ENCODE measurements at regions not wholly inside any gene's neighbourhood (a gene's known extent, or its start where the extent isn't known, plus 50 kb on each side); places are given as distances from the start of the nearest gene placed in this dataset.
"Not testable (repeated sequence)": the region's sequence is repeated elsewhere in the genome, so short reads cannot be mapped to it uniquely, and the experiment has no call there.

DNA sequence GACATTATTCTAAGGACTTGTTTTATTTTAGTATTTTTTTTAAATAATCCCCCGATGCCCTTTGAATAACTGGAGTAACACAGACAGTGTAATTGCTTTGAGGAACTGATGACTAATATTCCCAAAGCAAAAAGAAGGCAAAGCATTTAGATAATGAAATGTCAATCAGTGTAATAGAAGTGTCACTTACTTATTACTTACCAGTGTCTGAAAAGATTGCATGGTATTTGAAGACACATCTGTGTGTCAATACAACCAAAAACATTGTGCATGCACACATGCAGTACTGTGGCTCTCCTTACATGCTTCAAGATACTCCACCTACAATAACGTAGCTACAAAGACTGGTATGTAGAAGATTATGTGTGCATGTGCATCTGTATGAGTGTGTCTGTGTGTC, 264.0 kb upstream of the ANO5 start:
- DNase-seq (ENCODE audit: low read depth), result no peak

DNA sequence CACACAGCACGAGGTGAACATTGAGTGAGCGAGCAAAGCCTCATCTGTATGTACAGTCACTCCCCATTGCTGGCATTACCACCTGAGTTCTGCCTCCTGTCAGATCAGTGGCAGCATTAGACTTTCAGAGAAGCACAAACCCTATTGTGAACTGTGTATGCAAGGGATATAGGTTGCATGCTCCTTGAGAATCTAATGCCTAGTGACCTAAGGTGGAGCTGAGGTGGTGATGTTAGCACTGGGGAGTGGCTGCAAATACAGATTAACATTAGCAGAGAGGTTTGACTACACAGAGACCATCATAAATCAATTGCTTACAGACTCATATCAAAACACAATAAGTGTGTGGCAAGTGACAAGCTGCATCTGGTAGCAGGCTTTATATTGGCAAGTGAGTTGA, 262.5 kb upstream of the ANO5 start:
- no peak for DNase-seq (ENCODE audit: low read depth)

DNA sequence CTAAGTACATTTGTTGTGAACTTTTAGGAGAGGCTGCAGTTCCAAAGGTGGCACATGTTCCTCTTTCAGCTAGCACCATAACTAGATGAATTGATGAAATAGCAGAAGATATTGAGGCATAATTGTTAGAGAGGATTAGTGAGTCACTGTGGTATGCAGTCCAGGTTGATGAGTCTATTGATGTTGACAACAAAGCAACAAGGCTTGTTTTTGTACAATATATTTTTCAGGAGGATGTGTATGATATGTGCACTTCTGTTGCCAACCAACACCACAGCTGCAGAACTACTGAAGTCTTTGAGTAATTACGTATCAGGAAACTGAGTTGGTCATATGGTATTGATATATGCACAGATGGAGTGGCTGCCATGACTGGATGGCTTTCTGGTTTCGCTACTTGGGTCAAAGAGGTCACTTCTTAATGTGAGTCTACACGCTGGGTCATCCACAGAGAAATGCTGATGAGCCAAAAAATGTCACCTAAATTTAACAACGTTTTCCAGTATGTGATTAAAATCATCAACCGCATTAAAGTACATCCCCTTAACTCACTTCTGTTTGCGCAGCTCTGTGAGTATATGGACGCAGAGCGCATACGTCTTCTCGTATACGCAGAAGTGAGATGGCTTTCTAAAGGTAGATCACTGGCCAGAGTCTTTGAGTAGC, 261.3 kb upstream of the ANO5 start:
- no peak for DNase-seq (ENCODE audit: low read depth)

DNA sequence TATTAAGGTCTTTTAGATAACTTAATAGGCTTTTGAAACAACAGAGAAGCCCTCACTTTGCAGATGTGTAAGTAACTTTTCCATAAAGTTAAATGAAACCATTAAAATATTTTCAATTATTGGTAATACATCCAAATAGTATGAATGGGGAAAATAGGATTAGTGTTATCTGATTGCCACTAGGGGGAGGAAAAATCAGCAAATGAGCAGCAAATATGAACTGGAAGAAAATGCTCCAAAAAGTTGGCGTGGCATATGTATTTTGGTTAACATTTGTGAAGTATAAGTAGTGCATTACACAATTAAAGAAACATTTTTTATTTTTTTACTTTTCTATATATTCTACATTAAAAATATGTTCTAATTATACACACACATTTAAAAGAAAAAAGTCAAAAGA, 259.8 kb upstream of the ANO5 start:
- no peak for DNase-seq (ENCODE audit: low read depth)

DNA sequence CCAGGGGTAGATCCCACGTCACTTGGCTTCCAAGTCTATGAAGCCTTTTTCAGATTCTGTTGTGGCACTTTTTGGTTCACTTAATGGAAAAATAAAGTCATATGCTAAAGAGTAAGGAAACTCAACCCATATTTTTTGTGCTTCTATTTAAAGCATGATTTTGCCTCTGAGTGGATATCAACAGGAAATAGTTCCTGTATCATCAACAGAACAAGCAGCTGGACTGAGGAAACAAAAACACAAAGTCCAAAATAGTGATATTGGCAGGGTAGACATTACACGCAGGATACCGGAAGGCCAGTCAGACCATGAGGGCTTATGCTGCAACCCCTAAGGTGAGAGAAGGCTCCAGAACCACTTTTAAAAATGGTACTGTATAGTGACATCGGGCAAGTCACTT, 248.3 kb upstream of the ANO5 start:
- DNase-seq (ENCODE audit: low read depth), result no peak

DNA sequence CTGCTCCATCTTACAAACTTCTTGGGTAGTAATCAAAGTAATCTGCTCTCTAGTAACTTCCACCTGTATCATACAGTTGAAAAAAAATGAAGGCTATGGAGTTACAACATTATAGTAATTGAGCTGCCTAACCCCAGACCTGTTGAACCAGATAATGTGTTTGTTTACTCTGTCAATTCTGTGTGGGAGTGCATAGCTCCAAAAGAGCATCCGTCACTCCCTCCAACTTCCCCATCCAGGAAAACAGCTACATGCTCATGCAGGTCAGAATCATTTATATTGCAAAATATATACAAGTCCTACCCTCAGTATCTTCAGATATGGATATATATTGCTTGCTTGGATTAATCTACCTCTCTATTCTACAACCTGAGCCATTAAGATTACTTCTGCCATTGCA, 244.0 kb upstream of the ANO5 start:
- DNase-seq (ENCODE audit: low read depth), result no peak

DNA sequence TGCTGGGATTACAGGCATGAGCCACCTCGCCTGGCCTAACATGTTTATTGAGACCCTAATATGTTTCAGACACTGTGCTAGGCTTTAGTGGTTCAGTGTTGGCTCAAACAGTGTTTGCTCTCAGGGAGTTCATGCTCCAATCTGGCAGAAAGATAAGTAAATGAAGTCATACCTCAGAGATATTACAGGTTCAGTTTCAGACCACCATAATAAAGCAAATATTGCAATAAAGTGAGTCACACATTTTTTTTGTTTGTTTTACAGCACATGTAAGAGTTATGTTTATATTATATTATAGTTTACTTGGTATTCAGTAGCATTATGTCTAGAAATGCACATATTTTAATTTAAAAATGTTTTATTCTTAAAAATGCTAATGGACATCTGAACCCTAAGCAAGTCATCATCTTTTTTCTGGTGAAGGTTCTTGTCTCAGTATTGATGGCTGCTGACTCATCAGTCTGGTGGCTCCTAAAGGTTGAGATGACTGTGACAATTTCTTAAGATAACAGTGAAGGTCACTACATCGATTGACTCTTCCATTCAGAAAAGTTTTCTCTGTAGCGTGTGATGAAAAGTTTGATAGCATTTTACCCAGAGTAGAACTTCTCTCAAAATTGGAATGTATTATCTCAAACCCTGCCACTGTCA, 243.0 kb upstream of the ANO5 start:
- DNase-seq (ENCODE audit: low read depth), result no peak

DNA sequence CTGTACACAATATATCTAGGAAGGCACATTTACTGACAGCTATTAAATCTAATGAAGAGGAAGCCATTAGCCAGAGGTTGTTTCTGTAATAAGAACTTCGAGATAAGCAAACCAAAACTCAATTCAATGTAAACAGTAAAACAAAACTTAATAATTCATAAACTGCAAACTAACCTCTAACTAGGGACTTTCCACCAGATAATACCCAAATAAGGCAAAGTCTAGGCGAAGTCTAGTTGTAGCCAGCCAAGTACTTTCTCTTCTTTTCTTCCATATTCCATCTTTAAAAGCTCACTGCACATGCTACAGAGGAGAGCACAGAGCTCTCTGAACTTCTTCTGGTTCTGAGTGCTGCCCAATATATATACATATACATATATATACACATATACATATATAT, 229.9 kb upstream of the ANO5 start:
- no peak for DNase-seq (ENCODE audit: low read depth)

DNA sequence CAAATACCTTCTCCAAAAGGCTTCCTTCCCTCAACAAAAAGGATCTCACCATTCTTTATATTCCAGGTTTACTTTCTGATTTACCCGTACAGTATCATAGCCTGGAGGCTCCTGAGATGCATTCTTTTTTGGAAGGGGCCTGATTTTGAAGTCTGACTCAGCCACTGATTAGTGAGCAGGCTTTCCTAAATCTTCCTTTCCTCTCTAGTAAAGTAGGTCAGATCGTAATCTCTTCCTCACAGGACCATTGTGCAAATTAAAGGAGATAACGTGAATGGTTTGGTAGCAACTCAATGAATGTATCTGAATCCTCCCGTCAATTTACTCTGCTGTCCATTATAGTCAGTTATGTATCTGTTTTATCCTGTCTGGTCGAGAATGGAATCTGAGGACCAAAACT, 227.7 kb upstream of the ANO5 start:
- no peak for DNase-seq (ENCODE audit: low read depth)

DNA sequence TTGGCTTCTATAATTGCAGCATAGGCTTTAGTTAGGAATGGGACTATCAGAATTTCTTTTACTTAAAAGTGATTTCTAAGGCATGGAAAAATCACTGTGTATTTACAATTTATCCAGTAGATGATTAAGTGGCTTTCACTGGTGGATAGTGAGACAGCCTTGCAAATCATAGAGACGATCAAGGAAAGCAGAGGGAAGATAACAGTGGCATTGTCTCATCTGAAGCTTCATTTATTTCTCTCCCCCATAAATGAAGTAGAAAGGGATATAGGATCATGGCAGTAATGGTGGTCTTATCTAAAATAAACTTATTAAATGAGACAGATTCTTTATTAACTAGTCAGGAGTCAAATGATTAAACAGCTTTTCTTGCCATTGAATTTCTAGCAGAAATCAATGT, 224.2 kb upstream of the ANO5 start:
- no peak for DNase-seq (ENCODE audit: low read depth)

DNA sequence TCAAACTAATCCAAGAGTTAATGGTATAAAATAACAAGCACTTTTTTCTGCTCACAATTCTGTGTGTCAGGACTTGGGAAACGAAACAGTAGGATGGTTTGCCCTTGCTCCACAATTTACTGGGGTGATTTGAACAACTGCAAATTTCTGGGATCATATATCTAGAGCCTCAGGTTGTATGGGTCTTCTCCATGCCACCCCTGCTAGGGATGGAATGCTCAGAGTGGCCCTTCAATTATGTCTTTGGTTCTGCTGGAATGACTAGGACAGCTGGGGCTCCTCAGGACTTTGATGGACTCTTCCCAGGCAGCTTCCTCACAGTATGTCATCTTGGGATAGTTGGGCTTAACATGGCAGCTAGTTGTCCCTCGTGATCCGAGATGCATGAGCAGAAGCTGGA, 223.0 kb upstream of the ANO5 start:
- DNase-seq (ENCODE audit: low read depth), result no peak

DNA sequence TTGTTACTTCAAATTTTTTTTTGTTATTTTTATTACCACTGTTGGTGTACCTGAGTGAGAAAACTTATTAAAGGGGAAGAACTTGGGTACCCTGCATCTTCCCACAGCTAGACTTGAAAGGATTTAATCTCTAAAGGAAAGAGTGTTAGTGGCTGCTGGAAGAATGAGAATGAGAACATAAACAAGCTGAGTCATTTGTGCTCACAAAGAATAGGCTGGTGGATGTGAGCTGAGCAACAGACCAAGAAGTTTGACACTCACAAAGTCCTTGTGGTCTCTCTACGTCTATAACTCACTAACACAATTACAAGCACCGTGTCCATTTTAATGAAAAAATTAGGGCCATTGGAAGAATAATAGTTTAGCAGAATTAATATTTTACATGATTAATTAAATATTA, 217.6 kb upstream of the ANO5 start:
- no peak for DNase-seq (ENCODE audit: low read depth)

DNA sequence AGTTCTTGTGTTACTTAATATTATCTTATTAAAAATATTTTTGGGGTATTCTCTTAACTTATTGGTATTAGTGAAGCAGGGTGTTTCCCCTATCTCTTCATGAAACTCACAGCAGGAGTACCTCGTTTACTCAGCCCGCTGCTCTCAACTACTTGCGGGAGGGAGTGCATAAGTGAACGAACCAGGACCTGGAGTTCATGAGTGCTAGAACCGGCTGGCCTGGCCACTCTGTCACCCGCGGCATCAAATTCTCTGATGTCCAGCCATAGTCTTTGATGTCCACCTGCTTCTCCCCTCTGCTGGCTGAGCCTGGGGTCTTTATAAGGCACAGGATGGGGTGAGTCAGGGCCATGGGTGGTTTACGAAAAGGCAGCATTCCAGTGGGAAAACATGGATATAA, 216.7 kb upstream of the ANO5 start:
- no peak for DNase-seq (ENCODE audit: low read depth)

DNA sequence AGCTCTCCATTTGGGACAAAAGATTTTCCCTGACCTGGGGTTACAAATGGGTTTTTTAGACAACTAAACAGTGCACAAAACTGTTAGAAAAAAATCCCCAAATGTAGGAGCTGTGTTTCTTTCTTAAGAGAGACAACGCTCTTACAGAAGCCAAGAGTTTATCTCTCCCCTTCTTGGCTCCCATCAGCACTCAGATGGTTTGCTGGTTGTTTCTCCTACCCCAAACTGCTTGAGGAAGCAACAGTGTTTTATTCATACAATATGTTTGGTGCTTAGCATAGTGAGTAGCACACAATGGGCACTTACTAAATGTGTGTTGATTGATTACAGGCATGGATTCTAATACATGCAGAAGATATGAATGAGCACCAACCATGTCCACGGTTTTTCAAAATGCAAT, 209.5 kb upstream of the ANO5 start:
- DNase-seq (ENCODE audit: low read depth), result no peak

DNA sequence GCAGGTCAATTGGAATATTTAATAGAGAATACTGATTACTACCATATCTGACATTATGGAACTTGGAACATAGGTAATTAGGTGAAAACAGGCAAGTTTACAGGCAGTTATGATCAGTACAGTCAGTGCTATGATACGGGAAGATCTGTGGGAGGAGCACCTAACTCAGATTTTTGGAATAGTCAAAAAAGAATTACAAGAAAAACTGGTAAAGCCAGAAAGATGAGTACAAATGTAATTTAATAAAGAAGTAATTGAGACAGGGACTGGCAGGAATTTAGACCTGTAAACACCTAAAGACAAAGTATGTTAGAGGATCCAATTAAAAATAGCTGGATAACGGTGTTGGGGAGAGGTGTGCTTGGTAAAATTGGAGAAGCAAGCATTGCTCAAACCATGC, 206.5 kb upstream of the ANO5 start:
- no peak for DNase-seq (ENCODE audit: low read depth)

DNA sequence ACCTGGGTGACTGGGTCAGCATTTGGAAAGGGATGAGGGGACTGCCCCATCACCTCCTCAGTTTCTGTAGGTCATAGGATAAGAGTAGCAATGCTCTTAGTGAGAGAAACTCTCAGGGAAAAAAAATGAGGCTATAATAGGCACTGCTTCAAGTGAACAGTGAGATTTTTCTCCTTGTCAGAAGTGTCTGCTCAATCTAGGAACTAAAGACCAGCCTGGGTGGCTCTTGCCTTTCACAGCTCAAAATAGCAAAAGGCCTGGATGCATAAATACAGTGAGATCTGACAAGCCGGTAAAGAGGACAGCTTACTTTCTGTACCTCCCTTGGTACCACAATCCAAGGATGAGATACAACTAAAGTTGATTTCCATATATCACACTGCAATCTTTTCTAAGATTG, 205.6 kb upstream of the ANO5 start:
- no peak for DNase-seq (ENCODE audit: low read depth)

DNA sequence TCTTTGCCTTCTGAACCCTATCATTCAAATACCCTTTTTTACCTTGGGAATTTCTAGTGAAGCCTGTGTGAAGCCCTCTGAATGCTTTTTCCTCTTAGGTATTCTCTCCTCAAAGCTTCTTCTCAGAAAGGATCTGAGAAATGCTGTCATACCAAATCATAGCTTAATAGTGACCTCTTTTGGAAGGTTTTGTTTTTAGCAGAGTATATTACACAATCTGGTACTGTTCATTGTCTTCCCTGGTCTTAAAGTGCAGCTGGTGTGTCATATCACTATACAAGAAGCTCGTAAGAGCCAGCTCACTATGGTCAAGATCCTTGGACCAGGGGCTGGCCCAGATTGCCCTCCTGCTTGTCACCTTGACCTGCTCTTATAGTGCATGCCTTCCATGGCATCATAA, 204.4 kb upstream of the ANO5 start:
- DNase-seq (ENCODE audit: low read depth), result no peak

DNA sequence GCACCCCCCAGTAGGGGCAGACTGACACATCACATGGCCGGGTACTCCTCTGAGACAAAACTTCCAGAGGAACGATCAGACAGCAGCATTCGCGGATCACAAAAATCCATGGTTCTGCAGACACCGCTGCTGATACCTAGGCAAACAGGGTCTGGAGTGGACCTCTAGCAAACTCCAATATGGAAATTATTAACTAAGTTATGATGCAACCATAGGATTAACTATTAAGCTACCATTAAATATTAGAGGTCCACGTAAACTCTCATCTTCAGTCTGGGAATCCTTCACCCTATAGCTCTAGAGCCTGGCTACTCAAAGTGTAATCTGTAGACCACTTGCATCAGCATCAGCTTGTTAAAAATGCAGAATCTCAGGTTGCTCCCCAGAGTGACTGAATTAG, 191.1 kb upstream of the ANO5 start:
- DNase-seq (ENCODE audit: low read depth), result not testable (repeated sequence)

DNA sequence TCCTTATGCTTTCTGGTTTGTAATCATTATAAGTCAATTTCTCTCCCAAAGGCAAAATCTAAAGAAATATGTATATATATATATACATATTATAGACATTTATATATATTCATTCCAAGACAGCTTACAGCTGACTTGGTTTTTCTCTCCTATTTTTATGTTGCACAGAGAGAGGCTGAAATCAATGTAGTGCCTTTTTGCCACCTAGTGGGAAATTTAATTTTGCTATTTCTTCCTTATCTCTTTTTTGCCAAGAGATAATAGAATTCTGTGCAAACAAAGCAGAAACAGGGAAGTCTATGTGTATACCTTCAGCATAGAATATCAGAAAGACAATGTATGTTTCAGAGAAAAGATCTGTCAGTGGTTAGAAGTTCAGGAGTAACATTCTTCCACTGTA, 186.0 kb upstream of the ANO5 start:
- no peak for DNase-seq (ENCODE audit: low read depth)

DNA sequence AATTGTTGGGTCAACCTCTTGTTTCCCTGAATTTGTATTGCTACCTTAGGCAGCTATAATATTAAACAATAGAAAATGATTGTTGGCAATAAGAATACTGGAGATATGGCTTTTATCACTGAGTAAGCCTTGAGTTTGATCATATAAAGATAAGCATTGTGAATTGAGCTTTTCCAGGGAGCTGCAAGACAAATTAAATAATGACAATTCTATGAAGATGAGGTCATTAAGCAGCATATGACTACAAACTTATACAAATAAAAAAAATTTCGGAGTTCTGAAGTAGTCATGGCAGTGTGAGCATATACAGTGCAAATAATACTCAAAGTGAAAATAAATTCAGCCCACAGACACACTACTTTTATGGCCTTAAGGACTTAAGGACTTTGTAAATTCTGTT, 161.1 kb upstream of the ANO5 start:
- no peak for DNase-seq (ENCODE audit: low read depth)

DNA sequence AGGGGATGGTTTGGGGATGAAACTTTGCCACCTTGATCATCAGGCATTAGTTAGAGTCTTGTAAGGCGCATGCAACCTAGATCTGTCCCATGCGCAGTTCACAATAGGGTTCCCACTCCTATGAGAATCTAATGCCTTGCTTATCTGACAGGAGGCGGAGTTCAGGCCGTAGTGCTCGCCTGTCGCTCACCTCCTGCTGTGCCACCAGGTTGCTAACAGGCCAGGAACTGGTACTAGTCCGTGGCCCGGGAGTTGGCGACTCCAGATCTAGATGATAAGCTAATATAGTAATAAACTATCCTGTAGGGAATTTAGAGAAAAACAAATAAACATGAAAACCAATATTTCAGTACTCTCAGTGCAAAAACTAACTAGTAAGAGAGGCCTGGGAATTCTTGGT, 155.4 kb upstream of the ANO5 start:
- no peak for DNase-seq (ENCODE audit: low read depth)

DNA sequence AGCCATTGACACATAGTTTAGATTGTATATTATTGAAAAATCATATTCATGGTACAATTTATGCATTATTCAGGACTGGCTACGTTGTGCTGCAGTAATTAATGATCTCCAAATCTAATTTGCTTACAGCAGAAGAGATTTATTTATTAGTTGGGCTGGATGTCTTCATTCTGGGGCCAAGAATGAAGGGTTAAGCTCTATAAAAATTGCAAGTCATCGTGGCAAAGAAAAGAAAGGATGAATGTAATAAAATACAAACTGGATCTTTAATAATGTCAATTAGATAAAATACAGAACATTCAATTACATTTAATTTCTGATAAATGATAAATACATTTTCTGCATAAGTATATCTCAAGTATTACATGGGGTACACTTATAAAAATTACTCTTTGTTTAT, 151.8 kb upstream of the ANO5 start:
- DNase-seq (ENCODE audit: low read depth), result no peak

DNA sequence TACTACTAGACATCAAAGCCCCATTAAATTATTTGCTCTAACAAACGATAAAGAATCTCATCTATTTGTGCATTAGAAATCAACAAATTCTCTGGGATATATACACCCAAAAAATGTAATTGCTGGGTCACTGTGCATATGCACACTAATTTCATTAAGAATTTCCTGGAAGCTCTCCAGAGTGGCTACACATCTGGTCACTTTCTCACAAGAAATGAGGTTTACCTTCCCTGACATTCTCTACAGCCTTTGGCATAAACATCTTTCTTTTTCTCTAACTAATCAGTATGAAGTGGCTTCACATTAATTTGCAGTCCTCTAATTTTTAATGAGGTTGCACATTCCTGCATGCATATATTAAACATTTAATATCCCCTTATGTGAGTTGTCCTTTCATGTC, 150.8 kb upstream of the ANO5 start:
- DNase-seq (ENCODE audit: low read depth), result no peak

DNA sequence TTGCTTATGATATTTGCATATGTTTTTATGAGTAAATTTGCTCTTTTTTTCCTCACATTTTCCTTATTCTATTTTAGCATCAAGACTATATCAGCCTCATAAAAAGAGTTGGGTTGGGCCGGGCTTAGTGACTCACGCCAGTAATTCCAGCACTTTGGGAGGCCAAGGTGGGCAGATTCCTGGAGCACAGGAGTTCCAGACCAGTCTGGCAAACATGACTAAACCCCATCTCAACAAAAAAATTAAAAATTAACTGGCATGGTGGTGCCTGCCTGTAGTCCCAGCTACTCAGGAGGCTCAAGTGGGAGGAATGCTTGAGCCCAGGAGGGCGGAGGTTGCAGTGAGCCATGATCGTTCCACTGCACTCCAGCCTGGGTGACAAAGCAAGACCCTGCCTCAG, 148.8 kb upstream of the ANO5 start:
- DNase-seq (ENCODE audit: low read depth), result no peak

DNA sequence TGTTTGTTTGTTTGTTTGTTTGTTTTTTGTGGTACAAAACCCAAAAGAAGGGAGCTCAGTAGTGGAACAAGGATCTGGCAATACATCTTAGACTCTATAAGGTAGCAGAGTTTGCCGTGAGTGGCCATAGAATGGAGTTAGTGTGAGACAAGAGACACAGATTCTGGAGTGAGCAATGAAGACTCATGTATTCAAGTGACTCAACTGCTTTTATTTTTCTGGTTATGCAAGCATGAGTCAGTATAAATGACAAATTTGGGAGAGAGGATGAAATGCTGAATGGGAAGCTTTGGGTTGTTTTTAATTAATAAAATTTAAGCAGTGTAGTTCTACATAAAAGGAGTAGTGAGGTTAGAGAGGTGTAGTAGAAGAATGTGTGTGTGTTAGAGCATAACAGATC, 143.6 kb upstream of the ANO5 start:
- no peak for DNase-seq (ENCODE audit: low read depth)
